Loucy (cell line): ENCODE measurements at regions not wholly inside any gene's neighbourhood (a gene's known extent, or its start where the extent isn't known, plus 50 kb on each side); places are given as distances from the start of the nearest gene placed in this dataset.

Experiments used
- H2AFZ ChIP-seq: fragments of 200-600 bp; sonication (generic); 2 replicates; pipeline ENCODE4 v1.6.0; 2016; ENCODE audit warnings: antibody characterized with exemption, mild to moderate bottlenecking, low read length, moderate library complexity
- H3F3A ChIP-seq: fragments of 200-600 bp; 2 replicates; pipeline ENCODE4 v1.6.0; 2016; ENCODE audit warnings: antibody characterized with exemption, low read depth, mild to moderate bottlenecking
- H3K27me3 ChIP-seq: fragments of 200-600 bp; sonication (generic); 2 replicates; pipeline ENCODE4 v1.6.1; 2014; ENCODE audit warnings: low read length, mild to moderate bottlenecking; ENCODE audit not compliant: insufficient read depth, poor library complexity, severe bottlenecking
- H3K36me3 ChIP-seq: fragments of 200-600 bp; sonication (generic); 2 replicates; pipeline ENCODE4 v1.6.1; 2016; ENCODE audit warnings: low read length; ENCODE audit not compliant: insufficient read depth
- H3K4me1 ChIP-seq: fragments of 200-600 bp; sonication (generic); 2 replicates; pipeline ENCODE4 v1.5.1; 2014; ENCODE audit warnings: low read length, mild to moderate bottlenecking; ENCODE audit not compliant: insufficient read depth, poor library complexity, severe bottlenecking
- H3K4me2 ChIP-seq: fragments of 200-600 bp; sonication (generic); 2 replicates; pipeline ENCODE4 v1.6.0; 2014; ENCODE audit warnings: antibody characterized with exemption, low read length, low read depth, mild to moderate bottlenecking; ENCODE audit not compliant: poor library complexity, severe bottlenecking
- H3K4me3 ChIP-seq: fragments of 200-600 bp; sonication (generic); 2 replicates; pipeline ENCODE4 v1.5.1; 2014; ENCODE audit warnings: low read length, mild to moderate bottlenecking, mixed read lengths; ENCODE audit not compliant: poor library complexity, severe bottlenecking
- H3K79me2 ChIP-seq: fragments of 200-600 bp; sonication (generic); 2 replicates; pipeline ENCODE4 v1.6.1; 2014; ENCODE audit warnings: low read length; ENCODE audit not compliant: insufficient read depth
- H3K9ac ChIP-seq: fragments of 200-600 bp; sonication (generic); 2 replicates; pipeline ENCODE4 v1.6.0; 2014; ENCODE audit warnings: mild to moderate bottlenecking, low read depth, low read length, moderate library complexity; ENCODE audit not compliant: poor library complexity, severe bottlenecking
- H3K9me2 ChIP-seq: fragments of 200-600 bp; sonication (generic); replicated peaks from 2 replicates; pipeline ENCODE4 v1.6.1; 2016; ENCODE audit warnings: low read depth, low read length, mixed read lengths
- H3K9me3 ChIP-seq: fragments of 200-600 bp; sonication (generic); 2 replicates; pipeline ENCODE4 v1.6.1; 2014; ENCODE audit warnings: mild to moderate bottlenecking, antibody characterized with exemption, low read length, low read depth; ENCODE audit not compliant: insufficient read depth
- H4K20me1 ChIP-seq: fragments of 200-600 bp; sonication (generic); 2 replicates; pipeline ENCODE4 v1.6.0; 2014; ENCODE audit warnings: antibody characterized with exemption, low read length, mild to moderate bottlenecking; ENCODE audit not compliant: insufficient read depth, poor library complexity, severe bottlenecking
- EZH2phosphoT487 ChIP-seq: fragments of 200-600 bp; IDR thresholded peaks from 2 replicates; pipeline ENCODE4 v1.6.1; 2018; ENCODE audit warnings: antibody characterized with exemption, mild to moderate bottlenecking, moderate library complexity, borderline replicate concordance
- TF ChIP-seq, protein P1 (sequence below): fragments of 200-600 bp; sonication (generic); conservative IDR thresholded peaks from 2 replicates; pipeline ENCODE4 v1.5.1; 2014; ENCODE audit warnings: mild to moderate bottlenecking, antibody characterized with exemption, low read length

- Histone ChIP-seq H3K36me3 (no peaks in the 10 kb centered on the region), H3K4me1 (no peaks in the 10 kb centered on the region), H3K4me2 (no peak overlapping the region), H4K20me1 (no peaks in the 10 kb centered on the region), H3K27me3 (no peaks in the 10 kb centered on the region), H3F3A (no peaks in the 10 kb centered on the region), H3K9ac (no peak overlapping the region), H3K9me2 (no peaks in the 10 kb centered on the region), H3K79me2 (no peaks in the 10 kb centered on the region), H3K9me3 (no peaks in the 10 kb centered on the region), H3K4me3 (no peak overlapping the region), H2AFZ (no peak overlapping the region)
- TF ChIP-seq EZH2phosphoT487, result no peak
- TF ChIP-seq, protein P1, sequence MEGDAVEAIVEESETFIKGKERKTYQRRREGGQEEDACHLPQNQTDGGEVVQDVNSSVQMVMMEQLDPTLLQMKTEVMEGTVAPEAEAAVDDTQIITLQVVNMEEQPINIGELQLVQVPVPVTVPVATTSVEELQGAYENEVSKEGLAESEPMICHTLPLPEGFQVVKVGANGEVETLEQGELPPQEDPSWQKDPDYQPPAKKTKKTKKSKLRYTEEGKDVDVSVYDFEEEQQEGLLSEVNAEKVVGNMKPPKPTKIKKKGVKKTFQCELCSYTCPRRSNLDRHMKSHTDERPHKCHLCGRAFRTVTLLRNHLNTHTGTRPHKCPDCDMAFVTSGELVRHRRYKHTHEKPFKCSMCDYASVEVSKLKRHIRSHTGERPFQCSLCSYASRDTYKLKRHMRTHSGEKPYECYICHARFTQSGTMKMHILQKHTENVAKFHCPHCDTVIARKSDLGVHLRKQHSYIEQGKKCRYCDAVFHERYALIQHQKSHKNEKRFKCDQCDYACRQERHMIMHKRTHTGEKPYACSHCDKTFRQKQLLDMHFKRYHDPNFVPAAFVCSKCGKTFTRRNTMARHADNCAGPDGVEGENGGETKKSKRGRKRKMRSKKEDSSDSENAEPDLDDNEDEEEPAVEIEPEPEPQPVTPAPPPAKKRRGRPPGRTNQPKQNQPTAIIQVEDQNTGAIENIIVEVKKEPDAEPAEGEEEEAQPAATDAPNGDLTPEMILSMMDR, result no peak
These were observed 149.1 kb upstream of the CDIN1 start for GRCh38 chr15:36430280-36430679.

DNA sequence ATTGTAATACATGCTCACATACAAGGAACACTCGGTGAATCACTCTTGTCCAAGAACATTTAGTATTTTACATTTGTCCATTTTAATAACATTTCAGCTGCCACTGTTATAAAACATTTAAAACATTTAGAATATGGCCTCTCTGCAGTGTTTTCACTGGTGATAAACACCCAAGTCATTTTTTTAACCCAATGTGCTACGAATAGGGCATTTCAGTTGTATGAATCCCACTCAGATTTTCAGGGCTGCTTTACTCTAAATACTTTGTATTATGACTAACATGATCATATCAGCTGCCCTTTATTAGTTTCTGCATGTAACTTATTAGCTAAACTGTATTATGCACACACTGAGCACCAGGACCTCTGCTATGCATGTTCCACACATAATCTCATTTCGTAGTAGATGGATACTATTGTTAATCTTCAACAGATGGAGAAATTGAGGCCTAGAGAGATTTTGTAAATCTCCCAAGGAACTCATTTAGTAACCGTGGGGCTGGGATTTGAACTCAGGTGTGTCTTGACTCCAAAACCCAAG lies 148.6 kb upstream of the CDIN1 start:
- no peaks in the 10 kb centered on the region for H4K20me1 ChIP-seq
- H3F3A ChIP-seq, result no peaks in the 10 kb centered on the region
- no peaks in the 10 kb centered on the region for H3K4me1 ChIP-seq
- no peak overlapping the region for H3K4me3 ChIP-seq
- no peak overlapping the region for H3K9ac ChIP-seq
- H2AFZ ChIP-seq, result no peak overlapping the region
- no peak overlapping the region for H3K4me2 ChIP-seq
- TF ChIP-seq EZH2phosphoT487, result no peak
- TF ChIP-seq, protein P1, result no peak
- H3K27me3 ChIP-seq, result no peaks in the 10 kb centered on the region
- no peaks in the 10 kb centered on the region for H3K36me3 ChIP-seq
- H3K79me2 ChIP-seq, result no peaks in the 10 kb centered on the region
- no peaks in the 10 kb centered on the region for H3K9me3 ChIP-seq
- no peaks in the 10 kb centered on the region for H3K9me2 ChIP-seq

- H3K79me2 ChIP-seq, result no peaks in the 10 kb centered on the region
- no peak overlapping the region for H3K4me2 ChIP-seq
- no peak for TF ChIP-seq EZH2phosphoT487
- TF ChIP-seq, protein P1, result no peak
- no peaks in the 10 kb centered on the region for H3K27me3 ChIP-seq
- no peak overlapping the region for H3K4me3 ChIP-seq
- H3F3A ChIP-seq, result no peaks in the 10 kb centered on the region
- H3K9ac ChIP-seq, result no peak overlapping the region
- no peaks in the 10 kb centered on the region for H4K20me1 ChIP-seq
- H3K4me1 ChIP-seq, result no peaks in the 10 kb centered on the region
- H2AFZ ChIP-seq, result no peak overlapping the region
- H3K9me2 ChIP-seq, result no peaks in the 10 kb centered on the region
- H3K9me3 ChIP-seq, result no peaks in the 10 kb centered on the region
- no peaks in the 10 kb centered on the region for H3K36me3 ChIP-seq
These were observed 147.3 kb upstream of the CDIN1 start for GRCh38 chr15:36432161-36432560.
